GM12878 (cell line): ENCODE measurements at regions not wholly inside any gene's neighbourhood (a gene's known extent, or its start where the extent isn't known, plus 50 kb on each side); places are given as distances from the start of the nearest gene placed in this dataset.

Source experiments
- ATAC-seq: fragments of 200-7000 bp; cut with Tn5 transposase; 3 replicates; pipeline ENCODE4 v1.9.1; 2020; ENCODE audit warnings: mild to moderate bottlenecking, moderate library complexity
- BruUV-seq: library from RNA; stranded (reverse); fragments of 400-500 nt; replicated peaks from 2 replicates; lab custom pipeline; 2021; lab: Mats Ljungman, UMichigan
- CTCF ChIA-PET: fragments of 300-600 bp; sonication (Branson Sonifier 250); formaldehyde crosslinking; extraction: SDS; loops from one replicate; lab custom pipeline; 2021; ENCODE audit warnings: inconsistent platforms; lab: Yijun Ruan, JAX
- POLR2A ChIA-PET: fragments of 350-600 bp; formaldehyde crosslinking; extraction: SDS; loops from one replicate; lab custom pipeline; 2021; ENCODE audit warnings: inconsistent platforms; lab: Charles Lee
- RAD21 ChIA-PET: fragments of 300-600 bp; sonication (Branson Sonifier 250); formaldehyde crosslinking; loops from one replicate; lab custom pipeline; 2023; ENCODE audit warnings: antibody characterized with exemption; ENCODE audit not compliant: unreplicated experiment; lab: Charles Lee
- SMC1A ChIA-PET: fragments of 300-600 bp; sonication (Branson Sonifier 250); formaldehyde crosslinking; loops from one replicate; lab custom pipeline; 2023; ENCODE audit not compliant: unreplicated experiment, uncharacterized antibody; lab: Charles Lee
- DNase-seq: peaks from one replicate; pipeline ENCODE4 v3.0.0-alpha.2; 2011; ENCODE audit warnings: low read depth, low spot score
- FAIRE-seq: peaks from 3 replicates; lab custom pipeline; 2011; peaks lifted over from hg19 to GRCh38; lab: Jason Lieb, UNC
- H2AFZ ChIP-seq: 2 replicates; pipeline ENCODE4 v1.6.0; 2011; ENCODE audit warnings: low read depth, low read length, control low read depth; ENCODE audit not compliant: control insufficient read depth
- H3K27ac ChIP-seq: 2 replicates; pipeline ENCODE4 v1.5.1; 2011; ENCODE audit warnings: control low read depth; ENCODE audit not compliant: control insufficient read depth, insufficient read depth
- H3K27me3 ChIP-seq, 2 experiments: replicated peaks in 1 of 2; 2 replicates each; pipeline versions ENCODE4 v1.6.0 to v1.6.1; 2011; ENCODE audit warnings: low read length in 1 of 2; ENCODE audit not compliant: control insufficient read depth in 2 of 2, insufficient read depth in 2 of 2
- H3K36me3 ChIP-seq, 2 experiments: 2 replicates each; pipeline ENCODE4 v1.5.1; 2011; ENCODE audit warnings: low read length in 1 of 2; ENCODE audit not compliant: control insufficient read depth in 2 of 2, insufficient read depth in 2 of 2
- H3K4me1 ChIP-seq: 2 replicates; pipeline ENCODE4 v1.6.1; 2011; ENCODE audit warnings: mild to moderate bottlenecking, low read length, moderate library complexity, mixed read lengths; ENCODE audit not compliant: control insufficient read depth, insufficient read depth
- H3K4me2 ChIP-seq: 2 replicates; pipeline ENCODE4 v1.6.0; 2011; ENCODE audit warnings: control low read depth; ENCODE audit not compliant: control insufficient read depth, insufficient read depth
- H3K4me3 ChIP-seq: fragments of 200-600 bp; sonication (generic); 2 replicates; pipeline ENCODE4 v1.5.1; 2016
- H3K79me2 ChIP-seq: 2 replicates; pipeline ENCODE4 v1.6.0; 2011; ENCODE audit warnings: low read length; ENCODE audit not compliant: control insufficient read depth, insufficient read depth
- H3K9ac ChIP-seq: 2 replicates; pipeline ENCODE4 v1.8.0; 2011; ENCODE audit warnings: low read length, control low read depth, mixed read lengths; ENCODE audit not compliant: control insufficient read depth, insufficient read depth
- H3K9me3 ChIP-seq: replicated peaks from 3 replicates; pipeline ENCODE4 v1.5.1; 2011; ENCODE audit warnings: mild to moderate bottlenecking, low read length; ENCODE audit not compliant: control insufficient read depth, insufficient read depth
- H4K20me1 ChIP-seq: 2 replicates; pipeline ENCODE4 v1.6.0; 2011; ENCODE audit not compliant: control insufficient read depth, insufficient read depth
- BACH1 ChIP-seq: fragments of 450-650 bp; IDR thresholded peaks from 2 replicates; pipeline ENCODE4 v1.6.1; 2017; ENCODE audit warnings: mild to moderate bottlenecking, borderline replicate concordance
- E4F1 ChIP-seq: fragments of 450-650 bp; IDR thresholded peaks from 2 replicates; pipeline ENCODE4 v1.6.1; 2018; ENCODE audit warnings: borderline replicate concordance, mild to moderate bottlenecking; ENCODE audit not compliant: partially characterized antibody
- HDAC6 ChIP-seq: fragments of 200-600 bp; sonication (generic); IDR thresholded peaks from one replicate; pipeline ENCODE4 v1.8.0; 2017; ENCODE audit warnings: antibody characterized with exemption; ENCODE audit not compliant: unreplicated experiment
- IRF4 ChIP-seq: IDR thresholded peaks from 2 replicates; pipeline ENCODE4 v1.6.1; 2011; ENCODE audit warnings: low read depth, low read length
- JUNB ChIP-seq: IDR thresholded peaks from 2 replicates; pipeline ENCODE4 v1.6.1; 2016; ENCODE audit warnings: antibody characterized with exemption, mild to moderate bottlenecking
- NBN ChIP-seq: fragments of 450-650 bp; IDR thresholded peaks from 2 replicates; pipeline ENCODE4 v1.6.1; 2016
- NFYA ChIP-seq: IDR thresholded peaks from 2 replicates; pipeline ENCODE4 v1.6.1; 2011; ENCODE audit warnings: low read depth, mild to moderate bottlenecking, low read length, improper control_type of control experiment, borderline replicate concordance
- NR2C2 ChIP-seq: IDR thresholded peaks from 2 replicates; pipeline ENCODE4 v1.6.1; 2011; ENCODE audit warnings: borderline replicate concordance, low read depth; ENCODE audit not compliant: control insufficient read depth, insufficient read length
- RELA ChIP-seq: fragments of 450-650 bp; IDR thresholded peaks from 2 replicates; pipeline ENCODE4 v1.8.0; 2014; ENCODE audit warnings: borderline replicate concordance; ENCODE audit not compliant: partially characterized antibody
- SP1 ChIP-seq: IDR thresholded peaks from one replicate; pipeline ENCODE4 v1.6.1; 2011; ENCODE audit warnings: low read depth, low read length
- ZNF217 ChIP-seq: fragments of 450-650 bp; IDR thresholded peaks from 2 replicates; pipeline ENCODE4 v1.6.1; 2017; ENCODE audit warnings: antibody characterized with exemption, mild to moderate bottlenecking
- WGBS: methylation state at CpG from one replicate; pipeline ENCODE4 v1.1.6; 2016; ENCODE audit warnings: low lambda C conversion rate; ENCODE audit not compliant: insufficient replicate concordance, insufficient coverage; ENCODE audit errors: missing lambda C conversion rate; 5-methylcytosine and 5-hydroxymethylcytosine counted together
- in situ Hi-C: fragments of 300-500 bp; cut with MboI; formaldehyde crosslinking; loops from 9 replicates; pipeline ENCODE4 v1.14.3; 2018; ENCODE audit warnings: mixed read lengths
- intact Hi-C: fragments of 100-400 bp; cut with micrococcal nuclease; formaldehyde crosslinking; loops from one replicate; pipeline ENCODE4 v1.14.2; 2022; ENCODE audit not compliant: unreplicated experiment
- TF ChIP-seq, protein P1 (sequence below): fragments of 450-650 bp; IDR thresholded peaks from 2 replicates; pipeline ENCODE4 v1.6.1; 2017; ENCODE audit warnings: mild to moderate bottlenecking
- TF ChIP-seq, protein P2 (sequence below): fragments of 450-650 bp; IDR thresholded peaks from 2 replicates; pipeline ENCODE4 v1.6.1; 2017; ENCODE audit warnings: mild to moderate bottlenecking, moderate library complexity

GRCh38 chr6:41416501-41416837 lies 81.1 kb downstream of the NCR2 start (continued):
- TF ChIP-seq, protein P1, sequence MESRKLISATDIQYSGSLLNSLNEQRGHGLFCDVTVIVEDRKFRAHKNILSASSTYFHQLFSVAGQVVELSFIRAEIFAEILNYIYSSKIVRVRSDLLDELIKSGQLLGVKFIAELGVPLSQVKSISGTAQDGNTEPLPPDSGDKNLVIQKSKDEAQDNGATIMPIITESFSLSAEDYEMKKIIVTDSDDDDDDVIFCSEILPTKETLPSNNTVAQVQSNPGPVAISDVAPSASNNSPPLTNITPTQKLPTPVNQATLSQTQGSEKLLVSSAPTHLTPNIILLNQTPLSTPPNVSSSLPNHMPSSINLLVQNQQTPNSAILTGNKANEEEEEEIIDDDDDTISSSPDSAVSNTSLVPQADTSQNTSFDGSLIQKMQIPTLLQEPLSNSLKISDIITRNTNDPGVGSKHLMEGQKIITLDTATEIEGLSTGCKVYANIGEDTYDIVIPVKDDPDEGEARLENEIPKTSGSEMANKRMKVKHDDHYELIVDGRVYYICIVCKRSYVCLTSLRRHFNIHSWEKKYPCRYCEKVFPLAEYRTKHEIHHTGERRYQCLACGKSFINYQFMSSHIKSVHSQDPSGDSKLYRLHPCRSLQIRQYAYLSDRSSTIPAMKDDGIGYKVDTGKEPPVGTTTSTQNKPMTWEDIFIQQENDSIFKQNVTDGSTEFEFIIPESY: no peak

DNA sequence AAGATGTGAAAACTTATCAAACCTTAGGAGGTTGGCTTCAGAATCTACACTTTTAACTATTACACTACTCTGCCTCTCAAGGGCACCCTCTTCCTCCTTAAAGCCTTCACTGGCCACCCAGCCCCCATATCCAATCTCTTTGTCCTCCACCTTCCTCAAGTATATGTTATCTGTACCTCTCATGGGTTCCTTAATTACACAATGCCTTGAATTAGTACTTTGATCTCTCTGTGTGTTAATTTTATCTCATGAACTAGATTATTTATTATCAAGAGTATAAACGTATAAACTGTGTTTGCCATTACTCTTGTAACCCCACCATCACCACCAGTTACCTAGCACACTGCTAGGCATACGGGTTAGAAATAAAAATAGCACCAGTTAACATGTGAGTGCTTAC lies 83.3 kb downstream of the NCR2 start:
- DNase-seq (no peak), FAIRE-seq (no peak), ATAC-seq (no peak)
- no peaks in the 10 kb centered on the region for H3K4me1 ChIP-seq
- no peaks in the 10 kb centered on the region for H3K79me2 ChIP-seq
- H3K9ac ChIP-seq: no peak overlapping the region
- ChIA-PET POLR2A (no interaction called here), CTCF (interaction anchor here (0.7 kb wide), 1 partner anchor 98 kb away, joined by 3 read pairs; no protein-coding TSS in a partner anchor), SMC1A (no interaction called here), RAD21 (no interaction called here)
- in situ Hi-C loops (no loop called here), intact Hi-C loops (no loop called here)
- H3K4me3 ChIP-seq: no peak overlapping the region
- H2AFZ ChIP-seq: no peak overlapping the region
- H3K4me2 ChIP-seq: no peak overlapping the region
- H3K9me3 ChIP-seq: peaks cover 3% of the 10 kb centered on the region; the same call in 2 of the 3 replicates
- no peaks in the 10 kb centered on the region for H4K20me1 ChIP-seq
- WGBS: 2% methylated on average over 2 of the region's 2 CpGs
- H3K27me3 ChIP-seq: peaks cover 10 to 11% of the 10 kb centered on the region in 2 experiments
- no TSS peak for BruUV-seq
- H3K36me3 ChIP-seq: no peaks in the 10 kb centered on the region
- no peak overlapping the region for H3K27ac ChIP-seq
- TF ChIP-seq NR2C2: no peak
- no peak for TF ChIP-seq RELA
- no peak for TF ChIP-seq SP1
- no peak for TF ChIP-seq JUNB
- no peak for TF ChIP-seq E4F1
- TF ChIP-seq, protein P2, sequence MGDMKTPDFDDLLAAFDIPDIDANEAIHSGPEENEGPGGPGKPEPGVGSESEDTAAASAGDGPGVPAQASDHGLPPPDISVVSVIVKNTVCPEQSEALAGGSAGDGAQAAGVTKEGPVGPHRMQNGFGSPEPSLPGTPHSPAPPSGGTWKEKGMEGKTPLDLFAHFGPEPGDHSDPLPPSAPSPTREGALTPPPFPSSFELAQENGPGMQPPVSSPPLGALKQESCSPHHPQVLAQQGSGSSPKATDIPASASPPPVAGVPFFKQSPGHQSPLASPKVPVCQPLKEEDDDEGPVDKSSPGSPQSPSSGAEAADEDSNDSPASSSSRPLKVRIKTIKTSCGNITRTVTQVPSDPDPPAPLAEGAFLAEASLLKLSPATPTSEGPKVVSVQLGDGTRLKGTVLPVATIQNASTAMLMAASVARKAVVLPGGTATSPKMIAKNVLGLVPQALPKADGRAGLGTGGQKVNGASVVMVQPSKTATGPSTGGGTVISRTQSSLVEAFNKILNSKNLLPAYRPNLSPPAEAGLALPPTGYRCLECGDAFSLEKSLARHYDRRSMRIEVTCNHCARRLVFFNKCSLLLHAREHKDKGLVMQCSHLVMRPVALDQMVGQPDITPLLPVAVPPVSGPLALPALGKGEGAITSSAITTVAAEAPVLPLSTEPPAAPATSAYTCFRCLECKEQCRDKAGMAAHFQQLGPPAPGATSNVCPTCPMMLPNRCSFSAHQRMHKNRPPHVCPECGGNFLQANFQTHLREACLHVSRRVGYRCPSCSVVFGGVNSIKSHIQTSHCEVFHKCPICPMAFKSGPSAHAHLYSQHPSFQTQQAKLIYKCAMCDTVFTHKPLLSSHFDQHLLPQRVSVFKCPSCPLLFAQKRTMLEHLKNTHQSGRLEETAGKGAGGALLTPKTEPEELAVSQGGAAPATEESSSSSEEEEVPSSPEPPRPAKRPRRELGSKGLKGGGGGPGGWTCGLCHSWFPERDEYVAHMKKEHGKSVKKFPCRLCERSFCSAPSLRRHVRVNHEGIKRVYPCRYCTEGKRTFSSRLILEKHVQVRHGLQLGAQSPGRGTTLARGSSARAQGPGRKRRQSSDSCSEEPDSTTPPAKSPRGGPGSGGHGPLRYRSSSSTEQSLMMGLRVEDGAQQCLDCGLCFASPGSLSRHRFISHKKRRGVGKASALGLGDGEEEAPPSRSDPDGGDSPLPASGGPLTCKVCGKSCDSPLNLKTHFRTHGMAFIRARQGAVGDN: no peak
- TF ChIP-seq BACH1: no peak
- TF ChIP-seq IRF4: no peak
- TF ChIP-seq ZNF217: no peak
- no peak for TF ChIP-seq HDAC6
- no peak for TF ChIP-seq NBN
- TF ChIP-seq NFYA: no peak
